K562 (cell line): ENCODE measurements at regions not wholly inside any gene's neighbourhood (a gene's known extent, or its start where the extent isn't known, plus 50 kb on each side); places are given as distances from the start of the nearest gene placed in this dataset.

ENCODE experiments used
- CCAR2 ChIP-seq: fragments of 200-400 bp; formaldehyde crosslinking; IDR thresholded peaks from 2 replicates; pipeline ENCODE4 v1.6.1; 2017; ENCODE audit warnings: mild to moderate bottlenecking, low read depth, low read length
- CHD7 ChIP-seq: fragments of 200-600 bp; sonication (generic); IDR thresholded peaks from one replicate; pipeline ENCODE4 v1.6.1; 2012; ENCODE audit warnings: mild to moderate bottlenecking, low read depth, low read length, inconsistent platforms
- CTCF ChIP-seq, 3 experiments: IDR thresholded peaks in 2 of 3; conservative IDR thresholded peaks in 1 of 3; 2 replicates each; pipeline ENCODE4 v1.5.1; 2011 to 2012; ENCODE audit warnings: low read length in 3 of 3, mild to moderate bottlenecking in 3 of 3, control low read depth in 2 of 3, improper control_type of control experiment in 1 of 3, inconsistent platforms in 1 of 3, low read depth in 1 of 3, mixed read lengths in 1 of 3, moderate library complexity in 1 of 3; ENCODE audit not compliant: insufficient read depth in 2 of 3
- IRF2 ChIP-seq: sonication (generic); formaldehyde crosslinking; IDR thresholded peaks from 2 replicates; pipeline ENCODE4 v1.8.1; 2022; ENCODE audit warnings: mild to moderate bottlenecking, missing genetic modification reagents
- MTA1 ChIP-seq: fragments of 450-650 bp; IDR thresholded peaks from 2 replicates; pipeline ENCODE4 v1.6.1; 2017; ENCODE audit warnings: borderline replicate concordance
- MTA3 ChIP-seq: fragments of 450-650 bp; formaldehyde crosslinking; IDR thresholded peaks from 2 replicates; pipeline ENCODE4 v1.6.1; 2017; ENCODE audit warnings: mild to moderate bottlenecking, borderline replicate concordance
- POLR2A ChIP-seq: fragments of 450-650 bp; conservative IDR thresholded peaks from 2 replicates; pipeline ENCODE4 v1.6.1; 2016
- PTRF ChIP-seq: fragments of 450-650 bp; IDR thresholded peaks from 2 replicates; pipeline ENCODE4 v1.6.1; 2016; ENCODE audit warnings: mild to moderate bottlenecking, missing genetic modification characterization, missing compliant biosample characterization
- TCF7L2 ChIP-seq: fragments of 150-350 bp; IDR thresholded peaks from 2 replicates; pipeline ENCODE4 v1.6.1; 2016; ENCODE audit warnings: low read depth, mild to moderate bottlenecking, low read length, moderate library complexity
- ZKSCAN3 ChIP-seq: fragments of 250-450 bp; sonication (Bioruptor Pico); IDR thresholded peaks from 2 replicates; pipeline ENCODE4 v1.4.0; 2020
- ZNF780A ChIP-seq: fragments of 250-450 bp; sonication (Bioruptor Pico); IDR thresholded peaks from 2 replicates; pipeline ENCODE4 v1.5.0; 2021; ENCODE audit warnings: mild to moderate bottlenecking

- TF ChIP-seq ZKSCAN3 (CRISPR knock-in tag) (no peak), CTCF (IDR thresholded peaks at IDR 0.05 in 2 of 3, conservative IDR thresholded peaks at IDR 0.05 in 1 of 3; ENCODE audit: insufficient read depth in 2 of 3, low read depth in 1 of 3, low read length in 3 of 3) (peak in 2 of 3 experiments; percentile 12 to 31; a peak in 4 of 6 replicates), POLR2A (no peak), MTA3 (no peak), TCF7L2 (no peak), ZNF780A (CRISPR knock-in tag) (no peak), PTRF (tag) (no peak), CCAR2 (no peak), CHD7 (no peak), MTA1 (no peak), IRF2 (CRISPR knock-in tag) (no peak)
These were observed 98.9 kb downstream of the ACTL7B start for GRCh38 chr9:108756746-108757490.
